ENCODE measurements at regions not wholly inside any gene's neighbourhood (a gene's known extent, or its start where the extent isn't known, plus 50 kb on each side); places are given as distances from the start of the nearest gene placed in this dataset.
"Not testable (repeated sequence)": the region's sequence is repeated elsewhere in the genome, so short reads cannot be mapped to it uniquely, and the experiment has no call there.

DNA sequence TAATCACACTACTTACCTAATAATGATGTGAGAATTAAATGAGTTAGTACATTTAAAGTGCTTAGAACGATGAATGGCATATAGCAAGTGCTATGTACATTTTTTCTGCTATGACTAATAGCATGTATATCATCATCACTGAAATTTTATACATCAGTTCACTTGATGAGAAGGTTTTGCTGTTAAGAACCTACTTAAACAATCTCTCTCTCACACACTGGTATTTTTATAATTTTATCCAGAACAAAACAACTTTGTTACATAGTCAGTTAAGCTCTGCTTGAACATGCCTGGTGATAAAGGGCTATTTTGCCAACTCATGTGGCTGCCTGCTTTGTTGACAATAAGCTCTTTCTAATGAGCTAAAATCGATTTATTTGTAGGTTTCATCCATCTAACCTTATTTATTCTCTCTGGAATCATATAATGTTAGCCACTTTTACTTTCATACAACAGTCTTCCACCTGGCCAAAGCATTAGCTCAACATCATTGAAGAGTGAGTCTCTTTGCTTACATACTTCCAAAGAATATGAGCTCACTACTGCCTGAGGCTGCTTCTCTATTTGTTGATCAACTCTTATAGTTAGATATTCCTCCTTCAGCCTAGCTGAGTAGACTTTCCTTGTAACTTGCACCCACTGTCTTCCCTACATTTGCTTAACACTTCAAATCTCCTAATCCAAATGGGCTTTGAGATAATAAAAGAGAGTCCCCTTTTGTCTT, 372.7 kb upstream of the BOD1L1 start:
- Histone ChIP-seq H3K4me3 (ENCODE audit: insufficient read depth, low read depth, low read length, poor library complexity, severe bottlenecking) (no peak overlapping the region), H3K27ac (ENCODE audit: insufficient read depth, low read length, poor library complexity, severe bottlenecking) (no peak overlapping the region), H3K36me3 (ENCODE audit: control insufficient read depth, insufficient read depth, low read length) (no peaks in the 10 kb centered on the region), H3K4me1 (ENCODE audit: control insufficient read depth, insufficient read depth, low read length, poor library complexity, severe bottlenecking) (no peaks in the 10 kb centered on the region), H3K27me3 (replicated peaks; ENCODE audit: control insufficient read depth, insufficient read depth, low read length, poor library complexity, severe bottlenecking) (no peaks in the 10 kb centered on the region), H3K9me3 (ENCODE audit: control insufficient read depth, low read length) (no peaks in the 10 kb centered on the region)
- no peak for DNase-seq

DNA sequence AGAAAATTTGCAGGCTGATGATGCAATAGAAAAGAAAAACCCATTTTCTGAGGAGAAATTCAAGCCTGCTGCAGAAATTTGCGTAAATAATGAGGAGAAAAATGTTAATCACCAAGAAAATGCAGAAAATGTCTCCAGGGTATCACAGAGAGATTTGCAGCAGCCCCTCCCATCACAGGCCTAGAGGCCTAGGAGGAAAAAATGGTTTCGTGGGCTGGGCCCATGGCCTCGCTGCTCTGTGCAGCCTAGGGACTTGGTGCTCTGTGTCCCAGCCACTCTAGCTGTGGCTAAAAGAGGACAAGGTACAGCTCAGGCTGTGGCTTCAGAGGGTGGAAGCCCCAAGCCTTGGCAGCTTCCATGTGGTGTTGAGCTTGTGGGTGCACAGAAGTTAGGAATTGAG, 374.8 kb upstream of the BOD1L1 start:
- H3K27me3 ChIP-seq (replicated peaks; ENCODE audit: control insufficient read depth, insufficient read depth, low read length, poor library complexity, severe bottlenecking); H3K27ac ChIP-seq (ENCODE audit: insufficient read depth, low read length, poor library complexity, severe bottlenecking); H3K4me3 ChIP-seq (ENCODE audit: insufficient read depth, low read depth, low read length, poor library complexity, severe bottlenecking); DNase-seq; H3K9me3 ChIP-seq (ENCODE audit: control insufficient read depth, low read length); H3K4me1 ChIP-seq (ENCODE audit: control insufficient read depth, insufficient read depth, low read length, poor library complexity, severe bottlenecking); H3K36me3 ChIP-seq (ENCODE audit: control insufficient read depth, insufficient read depth, low read length): not testable (repeated sequence)

DNA sequence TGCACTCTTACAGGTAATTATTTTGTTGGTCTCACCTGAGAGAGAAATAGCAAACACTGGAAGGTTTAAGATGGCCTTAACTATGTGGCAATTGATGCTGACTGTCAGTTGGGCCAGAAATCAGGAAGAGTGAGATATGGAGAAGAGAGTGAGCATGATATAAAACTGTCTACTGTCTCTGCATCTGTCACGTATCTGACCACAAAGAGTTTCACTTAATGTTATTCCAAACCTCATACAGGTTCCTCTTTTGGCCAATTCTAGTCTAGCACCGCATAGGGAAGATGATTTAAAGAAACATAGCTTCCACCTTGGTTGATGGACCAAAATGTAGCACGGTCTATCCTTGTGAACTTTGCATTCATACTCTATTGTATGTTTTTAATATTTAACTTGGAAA, 381.0 kb upstream of the BOD1L1 start:
- H3K27ac ChIP-seq (ENCODE audit: insufficient read depth, low read length, poor library complexity, severe bottlenecking), result no peak overlapping the region
- H3K36me3 ChIP-seq (ENCODE audit: control insufficient read depth, insufficient read depth, low read length), result no peaks in the 10 kb centered on the region
- no peak for DNase-seq

DNA sequence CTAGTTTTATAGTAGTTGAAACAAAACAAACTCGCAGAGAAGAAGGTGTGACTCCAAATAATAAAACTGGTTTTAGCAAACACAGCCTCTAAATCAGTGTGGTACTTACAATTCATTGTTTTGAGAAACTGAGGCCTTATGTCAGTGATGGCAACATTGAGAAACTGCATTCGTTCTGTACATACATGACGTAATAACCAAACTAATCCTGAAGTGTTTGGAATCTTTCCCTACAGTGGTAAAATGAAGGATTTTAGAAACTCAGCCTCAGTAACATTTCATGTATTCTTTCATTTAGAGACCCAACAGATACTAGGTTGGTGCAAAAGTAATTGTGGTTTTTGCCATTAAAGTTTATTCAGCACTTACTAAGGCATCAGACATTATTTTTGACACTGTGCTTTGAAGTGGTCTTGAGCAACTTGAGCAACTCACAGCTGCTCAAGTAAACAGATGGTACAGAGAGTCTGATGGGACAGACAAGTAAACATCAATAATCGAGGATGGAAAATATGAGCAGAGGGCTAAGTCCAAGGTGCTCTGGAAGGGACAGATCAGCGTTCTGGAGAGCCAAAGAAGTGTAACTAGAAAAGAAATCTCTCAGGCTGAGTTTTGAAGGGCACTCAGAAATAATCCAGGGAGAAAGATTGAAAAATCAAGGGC, 390.8 kb upstream of the BOD1L1 start:
- H3K27ac ChIP-seq (ENCODE audit: insufficient read depth, low read length, poor library complexity, severe bottlenecking), result no peak overlapping the region
- no peaks in the 10 kb centered on the region for H3K9me3 ChIP-seq (ENCODE audit: control insufficient read depth, low read length)
- H3K27me3 ChIP-seq (replicated peaks; ENCODE audit: control insufficient read depth, insufficient read depth, low read length, poor library complexity, severe bottlenecking), result no peaks in the 10 kb centered on the region
- no peak for DNase-seq
- H3K36me3 ChIP-seq (ENCODE audit: control insufficient read depth, insufficient read depth, low read length), result no peaks in the 10 kb centered on the region
- H3K4me1 ChIP-seq (ENCODE audit: control insufficient read depth, insufficient read depth, low read length, poor library complexity, severe bottlenecking), result no peaks in the 10 kb centered on the region
- H3K4me3 ChIP-seq (ENCODE audit: insufficient read depth, low read depth, low read length, poor library complexity, severe bottlenecking), result no peak overlapping the region

More for the DNA sequence above, 381.0 kb upstream of the BOD1L1 start:
- H3K27me3 ChIP-seq (replicated peaks; ENCODE audit: control insufficient read depth, insufficient read depth, low read length, poor library complexity, severe bottlenecking), result no peaks in the 10 kb centered on the region
- no peaks in the 10 kb centered on the region for H3K4me1 ChIP-seq (ENCODE audit: control insufficient read depth, insufficient read depth, low read length, poor library complexity, severe bottlenecking)
- no peak overlapping the region for H3K4me3 ChIP-seq (ENCODE audit: insufficient read depth, low read depth, low read length, poor library complexity, severe bottlenecking)
- H3K9me3 ChIP-seq (ENCODE audit: control insufficient read depth, low read length), result no peaks in the 10 kb centered on the region

- no peaks in the 10 kb centered on the region for H3K36me3 ChIP-seq (ENCODE audit: control insufficient read depth, insufficient read depth, low read length)
- H3K4me1 ChIP-seq (ENCODE audit: control insufficient read depth, insufficient read depth, low read length, poor library complexity, severe bottlenecking), result no peaks in the 10 kb centered on the region
- no peak overlapping the region for H3K27ac ChIP-seq (ENCODE audit: insufficient read depth, low read length, poor library complexity, severe bottlenecking)
- H3K9me3 ChIP-seq (ENCODE audit: control insufficient read depth, low read length), result no peaks in the 10 kb centered on the region
- DNase-seq, result no peak
- H3K27me3 ChIP-seq (replicated peaks; ENCODE audit: control insufficient read depth, insufficient read depth, low read length, poor library complexity, severe bottlenecking), result no peaks in the 10 kb centered on the region
- H3K4me3 ChIP-seq (ENCODE audit: insufficient read depth, low read depth, low read length, poor library complexity, severe bottlenecking), result no peak overlapping the region
These were observed 394.9 kb upstream of the BOD1L1 start for GRCh38 chr4:14022456-14022855.

GRCh38 chr4:14023036-14023435, 395.5 kb upstream of the BOD1L1 start:
- Histone ChIP-seq H3K4me1 (ENCODE audit: control insufficient read depth, insufficient read depth, low read length, poor library complexity, severe bottlenecking) (no peaks in the 10 kb centered on the region), H3K27me3 (replicated peaks; ENCODE audit: control insufficient read depth, insufficient read depth, low read length, poor library complexity, severe bottlenecking) (no peaks in the 10 kb centered on the region), H3K36me3 (ENCODE audit: control insufficient read depth, insufficient read depth, low read length) (no peaks in the 10 kb centered on the region), H3K27ac (ENCODE audit: insufficient read depth, low read length, poor library complexity, severe bottlenecking) (no peak overlapping the region), H3K4me3 (ENCODE audit: insufficient read depth, low read depth, low read length, poor library complexity, severe bottlenecking) (no peak overlapping the region), H3K9me3 (ENCODE audit: control insufficient read depth, low read length) (no peaks in the 10 kb centered on the region)
- no peak for DNase-seq

DNA sequence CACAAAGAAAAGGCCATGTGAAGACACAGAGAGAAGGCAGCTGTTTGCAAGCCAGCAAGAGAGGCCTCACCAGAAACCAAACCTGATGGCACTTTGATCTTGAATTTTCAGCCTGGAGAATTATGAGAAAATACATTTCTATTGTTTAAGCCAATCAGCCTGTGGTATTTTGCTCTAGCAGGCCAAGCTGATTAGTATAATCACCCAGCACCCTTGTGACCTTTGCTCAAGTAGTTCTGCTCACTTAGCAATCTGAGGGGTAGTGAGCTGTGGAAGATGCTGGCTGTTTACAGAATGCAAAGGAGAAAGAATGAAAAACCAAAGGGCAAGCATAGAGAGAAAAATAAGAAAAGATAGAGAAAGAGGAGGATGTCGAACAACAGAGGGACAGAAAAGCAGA, 396.4 kb upstream of the BOD1L1 start:
- Histone ChIP-seq H3K27ac (ENCODE audit: insufficient read depth, low read length, poor library complexity, severe bottlenecking) (no peak overlapping the region), H3K4me3 (ENCODE audit: insufficient read depth, low read depth, low read length, poor library complexity, severe bottlenecking) (no peak overlapping the region), H3K9me3 (ENCODE audit: control insufficient read depth, low read length) (no peaks in the 10 kb centered on the region), H3K36me3 (ENCODE audit: control insufficient read depth, insufficient read depth, low read length) (no peaks in the 10 kb centered on the region), H3K4me1 (ENCODE audit: control insufficient read depth, insufficient read depth, low read length, poor library complexity, severe bottlenecking) (no peaks in the 10 kb centered on the region), H3K27me3 (replicated peaks; ENCODE audit: control insufficient read depth, insufficient read depth, low read length, poor library complexity, severe bottlenecking) (no peaks in the 10 kb centered on the region)
- no peak for DNase-seq

- Histone ChIP-seq H3K9me3 (ENCODE audit: control insufficient read depth, low read length) (no peaks in the 10 kb centered on the region), H3K27me3 (replicated peaks; ENCODE audit: control insufficient read depth, insufficient read depth, low read length, poor library complexity, severe bottlenecking) (no peaks in the 10 kb centered on the region), H3K4me3 (ENCODE audit: insufficient read depth, low read depth, low read length, poor library complexity, severe bottlenecking) (no peak overlapping the region), H3K36me3 (ENCODE audit: control insufficient read depth, insufficient read depth, low read length) (no peaks in the 10 kb centered on the region), H3K4me1 (ENCODE audit: control insufficient read depth, insufficient read depth, low read length, poor library complexity, severe bottlenecking) (no peaks in the 10 kb centered on the region), H3K27ac (ENCODE audit: insufficient read depth, low read length, poor library complexity, severe bottlenecking) (no peak overlapping the region)
- DNase-seq, result no peak
These were observed 397.6 kb upstream of the BOD1L1 start for GRCh38 chr4:14025111-14025510.

- Histone ChIP-seq H3K27ac (ENCODE audit: insufficient read depth, low read length, poor library complexity, severe bottlenecking) (no peak overlapping the region), H3K9me3 (ENCODE audit: control insufficient read depth, low read length) (no peaks in the 10 kb centered on the region)
These were observed 398.4 kb upstream of the BOD1L1 start for GRCh38 chr4:14025891-14026290.

DNA sequence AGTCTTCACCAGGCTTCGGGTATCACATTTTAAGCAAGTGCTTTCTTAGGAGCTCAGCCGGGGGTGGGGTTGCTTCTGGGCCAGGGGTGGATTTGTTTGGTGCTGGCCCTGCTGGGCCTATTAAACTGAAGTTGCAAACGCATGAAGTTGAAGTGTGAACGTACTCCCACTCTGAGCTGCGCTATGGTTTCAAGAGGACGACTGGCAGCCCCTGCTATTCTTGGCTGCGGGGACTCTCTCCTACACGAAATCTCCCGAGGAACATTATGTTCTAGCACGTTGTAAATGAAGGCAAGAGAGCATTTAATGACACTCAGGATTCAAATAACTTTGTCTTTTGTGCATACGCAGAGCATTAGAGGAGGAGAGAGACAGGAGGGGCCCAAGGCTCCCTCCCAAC, 401.3 kb upstream of the BOD1L1 start:
- no peak for DNase-seq
- Histone ChIP-seq H3K27me3 (replicated peaks; ENCODE audit: control insufficient read depth, insufficient read depth, low read length, poor library complexity, severe bottlenecking) (no peaks in the 10 kb centered on the region), H3K9me3 (ENCODE audit: control insufficient read depth, low read length) (no peaks in the 10 kb centered on the region), H3K36me3 (ENCODE audit: control insufficient read depth, insufficient read depth, low read length) (no peaks in the 10 kb centered on the region), H3K4me3 (ENCODE audit: insufficient read depth, low read depth, low read length, poor library complexity, severe bottlenecking) (no peak overlapping the region), H3K27ac (ENCODE audit: insufficient read depth, low read length, poor library complexity, severe bottlenecking) (no peak overlapping the region), H3K4me1 (ENCODE audit: control insufficient read depth, insufficient read depth, low read length, poor library complexity, severe bottlenecking) (no peaks in the 10 kb centered on the region)

More at GRCh38 chr4:14025891-14026290, 398.4 kb upstream of the BOD1L1 start:
- no peaks in the 10 kb centered on the region for H3K27me3 ChIP-seq (replicated peaks; ENCODE audit: control insufficient read depth, insufficient read depth, low read length, poor library complexity, severe bottlenecking)
- DNase-seq, result no peak
- no peak overlapping the region for H3K4me3 ChIP-seq (ENCODE audit: insufficient read depth, low read depth, low read length, poor library complexity, severe bottlenecking)
- no peaks in the 10 kb centered on the region for H3K4me1 ChIP-seq (ENCODE audit: control insufficient read depth, insufficient read depth, low read length, poor library complexity, severe bottlenecking)
- H3K36me3 ChIP-seq (ENCODE audit: control insufficient read depth, insufficient read depth, low read length), result no peaks in the 10 kb centered on the region
